Upper lobe of right lung (tissue), 1 donor: ENCODE measurements at regions not wholly inside any gene's neighbourhood (a gene's known extent, or its start where the extent isn't known, plus 50 kb on each side); places are given as distances from the start of the nearest gene placed in this dataset.

Experiments used
- ATAC-seq: fragments of 200-7000 bp; cut with Tn5 transposase; one replicate; pipeline ENCODE4 v1.9.1; 2020; ENCODE audit warnings: mild to moderate bottlenecking, moderate library complexity
- DNase-seq: peaks from one replicate; pipeline ENCODE4 v3.0.0-alpha.2; 2020
- H3K27ac ChIP-seq: fragments of 200-600 bp; one replicate; pipeline ENCODE4 v1.8.0; 2022
- H3K27me3 ChIP-seq: fragments of 200-600 bp; one replicate; pipeline ENCODE4 v1.8.0; 2022; ENCODE audit warnings: mild to moderate bottlenecking
- H3K36me3 ChIP-seq: fragments of 200-600 bp; one replicate; pipeline ENCODE4 v1.8.0; 2022
- H3K4me1 ChIP-seq: fragments of 200-600 bp; one replicate; pipeline ENCODE4 v1.8.0; 2022
- H3K4me3 ChIP-seq: fragments of 200-600 bp; one replicate; pipeline ENCODE4 v1.8.0; 2022; ENCODE audit warnings: mild to moderate bottlenecking
- H3K9me3 ChIP-seq: fragments of 200-600 bp; one replicate; pipeline ENCODE4 v1.8.0; 2022
- CTCF ChIP-seq: fragments of 200-600 bp; IDR thresholded peaks from one replicate; pipeline ENCODE4 v1.8.0; 2022; ENCODE audit warnings: antibody characterized with exemption
- intact Hi-C: fragments of 100-400 bp; cut with DNase I; formaldehyde crosslinking; loops from one replicate; pipeline ENCODE4 v1.11.0; 2022
- donor health status: DM: no; HTN: yes; CAD: no; lungs with severe emphysema.

GRCh38 chr6:103875221-103875620 lies 984.5 kb downstream of the HACE1 start:
- intact Hi-C loops: no loop called here
- DNase-seq (no peak), ATAC-seq (no peak)
- no peak overlapping the region for H3K4me3 ChIP-seq
- H3K9me3 ChIP-seq: no peaks in the 10 kb centered on the region
- no peaks in the 10 kb centered on the region for H3K4me1 ChIP-seq
- no peaks in the 10 kb centered on the region for H3K36me3 ChIP-seq
- no peak for TF ChIP-seq CTCF
- no peaks in the 10 kb centered on the region for H3K27me3 ChIP-seq
- H3K27ac ChIP-seq: no peak overlapping the region

GRCh38 chr6:103874575-103874974 lies 985.1 kb downstream of the HACE1 start:
- Histone ChIP-seq H3K9me3 (no peaks in the 10 kb centered on the region), H3K4me1 (no peaks in the 10 kb centered on the region), H3K27ac (no peak overlapping the region), H3K27me3 (no peaks in the 10 kb centered on the region), H3K4me3 (no peak overlapping the region), H3K36me3 (no peaks in the 10 kb centered on the region)
- ATAC-seq (no peak), DNase-seq (no peak)
- TF ChIP-seq CTCF: no peak
- intact Hi-C loops: no loop called here

- H3K9me3 ChIP-seq: no peaks in the 10 kb centered on the region
- H3K27ac ChIP-seq: no peak overlapping the region
- H3K4me1 ChIP-seq: no peaks in the 10 kb centered on the region
- intact Hi-C loops: no loop called here
- TF ChIP-seq CTCF: no peak
- H3K36me3 ChIP-seq: no peaks in the 10 kb centered on the region
- H3K4me3 ChIP-seq: no peak overlapping the region
- no peaks in the 10 kb centered on the region for H3K27me3 ChIP-seq
- ATAC-seq (no peak), DNase-seq (no peak)
These were observed 987.0 kb downstream of the HACE1 start for GRCh38 chr6:103872678-103873077.

- H3K27ac ChIP-seq: no peak overlapping the region
These were observed 987.5 kb downstream of the HACE1 start for GRCh38 chr6:103872233-103872632.

GRCh38 chr6:103870970-103871369 lies 988.7 kb downstream of the HACE1 start:
- no peaks in the 10 kb centered on the region for H3K27me3 ChIP-seq
- H3K27ac ChIP-seq: no peak overlapping the region
- DNase-seq (no peak), ATAC-seq (no peak)
- TF ChIP-seq CTCF: no peak
- H3K4me3 ChIP-seq: no peak overlapping the region
- H3K36me3 ChIP-seq: no peaks in the 10 kb centered on the region
- no peaks in the 10 kb centered on the region for H3K9me3 ChIP-seq
- intact Hi-C loops: no loop called here
- H3K4me1 ChIP-seq: no peaks in the 10 kb centered on the region

More at GRCh38 chr6:103872233-103872632, 987.5 kb downstream of the HACE1 start:
- H3K36me3 ChIP-seq: no peaks in the 10 kb centered on the region
- no peaks in the 10 kb centered on the region for H3K27me3 ChIP-seq
- no peak for TF ChIP-seq CTCF
- no peak overlapping the region for H3K4me3 ChIP-seq
- DNase-seq: no peak
- ATAC-seq: no peak
- intact Hi-C loops: no loop called here
- H3K9me3 ChIP-seq: no peaks in the 10 kb centered on the region
- H3K4me1 ChIP-seq: no peaks in the 10 kb centered on the region

- Histone ChIP-seq H3K4me3 (no peak overlapping the region), H3K27ac (no peak overlapping the region), H3K27me3 (no peaks in the 10 kb centered on the region), H3K36me3 (no peaks in the 10 kb centered on the region), H3K4me1 (no peaks in the 10 kb centered on the region), H3K9me3 (no peaks in the 10 kb centered on the region)
- no peak for DNase-seq
- intact Hi-C loops: no loop called here
- TF ChIP-seq CTCF: no peak
- ATAC-seq: no peak
These were observed 997.4 kb downstream of the HACE1 start for GRCh38 chr6:103862297-103862696.
